ENCODE measurements at regions not wholly inside any gene's neighbourhood (a gene's known extent, or its start where the extent isn't known, plus 50 kb on each side); places are given as distances from the start of the nearest gene placed in this dataset.

- no peak for TF ChIP-seq ZNF219 (CRISPR knock-in tag; IDR thresholded peaks at IDR 0.05; ENCODE audit: borderline replicate concordance)
- TF ChIP-seq GRHL2 (CRISPR knock-in tag; IDR thresholded peaks at IDR 0.05; ENCODE audit: insufficient replicate concordance, severe bottlenecking): no peak
- TF ChIP-seq PREB (CRISPR knock-in tag; IDR thresholded peaks at IDR 0.05; ENCODE audit: borderline replicate concordance): no peak
- TF ChIP-seq ETV6 (CRISPR knock-in tag; IDR thresholded peaks at IDR 0.05): no peak
- TF ChIP-seq SOX15 (CRISPR knock-in tag; IDR thresholded peaks at IDR 0.05): no peak
Measured at GRCh38 chr1:245041058-245041698, 113.6 kb upstream of the KIF26B start (continued).

- H3K4me1 Mint-ChIP-seq: peaks cover 16% of the 10 kb centered on the region
- no peak overlapping the region for H3K4me3 Mint-ChIP-seq
- H3K36me3 Mint-ChIP-seq: no peaks in the 10 kb centered on the region
- H3K27ac Mint-ChIP-seq: no peak overlapping the region
- CTCF ChIA-PET: interaction anchor here (0.5 to 0.6 kb wide), 3 partner anchors 17 to 1617 kb away, joined by 3 to 8 read pairs (median 3); no protein-coding TSS in a partner anchor
- POLR2A ChIA-PET: no interaction called here
- H3K9me3 Mint-ChIP-seq: peaks cover 3% of the 10 kb centered on the region; the same call in 1 of the 2 replicates
- TF ChIP-seq FOXJ3 (CRISPR knock-in tag; IDR thresholded peaks at IDR 0.05; ENCODE audit: borderline replicate concordance) (no peak), ARID4B (CRISPR knock-in tag; IDR thresholded peaks at IDR 0.05; ENCODE audit: borderline replicate concordance) (no peak), SMAD3 (CRISPR knock-in tag; IDR thresholded peaks at IDR 0.05; ENCODE audit: borderline replicate concordance) (no peak), SP1 (CRISPR knock-in tag; conservative IDR thresholded peaks at IDR 0.05) (no peak), ZNF416 (CRISPR knock-in tag; IDR thresholded peaks at IDR 0.05) (no peak), SOX15 (CRISPR knock-in tag; IDR thresholded peaks at IDR 0.05) (no peak), PREB (CRISPR knock-in tag; IDR thresholded peaks at IDR 0.05; ENCODE audit: borderline replicate concordance) (no peak), MYBL2 (CRISPR knock-in tag; IDR thresholded peaks at IDR 0.05) (no peak), ZNF512 (CRISPR knock-in tag; IDR thresholded peaks at IDR 0.05; ENCODE audit: borderline replicate concordance) (no peak), EMX1 (CRISPR knock-in tag; IDR thresholded peaks at IDR 0.05) (no peak), NFE2L1 (CRISPR knock-in tag; IDR thresholded peaks at IDR 0.05) (no peak), ZNF671 (CRISPR knock-in tag; IDR thresholded peaks at IDR 0.05) (no peak), PRDM15 (CRISPR knock-in tag; IDR thresholded peaks at IDR 0.05) (no peak), ERG (CRISPR knock-in tag; IDR thresholded peaks at IDR 0.05) (no peak), HMGXB4 (CRISPR knock-in tag; IDR thresholded peaks at IDR 0.05) (no peak), USF1 (CRISPR knock-in tag; IDR thresholded peaks at IDR 0.05) (no peak), OVOL2 (CRISPR knock-in tag; IDR thresholded peaks at IDR 0.05; ENCODE audit: borderline replicate concordance) (no peak)
- DNase-seq (ENCODE audit: low spot score): no peak
- ATAC-seq: no peak
- no peaks in the 10 kb centered on the region for H3K27me3 Mint-ChIP-seq (ENCODE audit: low read depth)
Measured at GRCh38 chr1:245039196-245039595, 115.6 kb upstream of the KIF26B start.
